ENCODE measurements at regions not wholly inside any gene's neighbourhood (a gene's known extent, or its start where the extent isn't known, plus 50 kb on each side); places are given as distances from the start of the nearest gene placed in this dataset.

DNA sequence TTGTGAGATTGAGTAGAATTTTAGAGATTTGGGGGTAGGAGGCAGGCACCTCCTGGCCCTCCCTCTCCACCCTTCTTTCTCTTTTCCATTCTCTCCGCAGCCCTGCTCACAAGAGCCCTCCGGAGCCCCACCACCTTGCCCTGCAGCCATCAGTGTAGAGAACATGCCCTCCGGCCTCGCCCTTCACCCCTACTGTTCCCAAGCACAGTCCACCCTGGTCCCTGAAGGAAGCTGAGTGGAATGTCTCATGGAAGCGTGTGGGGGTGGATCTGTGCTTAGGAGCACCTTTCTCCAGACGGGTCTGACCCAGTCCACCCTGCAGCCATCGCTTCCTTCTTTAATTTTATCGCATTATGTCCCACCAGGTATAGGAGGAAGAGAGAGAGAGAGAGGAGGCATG lies 267.1 kb downstream of the NSG2 start:
- DNase-seq: no peak

- DNase-seq: no peak
Observed at GRCh38 chr5:174313615-174314014, 268.1 kb downstream of the NSG2 start.

GRCh38 chr5:174314261-174314660 lies 268.8 kb downstream of the NSG2 start:
- no peak for DNase-seq

GRCh38 chr5:174315471-174315870 lies 270.0 kb downstream of the NSG2 start:
- no peak for DNase-seq

DNA sequence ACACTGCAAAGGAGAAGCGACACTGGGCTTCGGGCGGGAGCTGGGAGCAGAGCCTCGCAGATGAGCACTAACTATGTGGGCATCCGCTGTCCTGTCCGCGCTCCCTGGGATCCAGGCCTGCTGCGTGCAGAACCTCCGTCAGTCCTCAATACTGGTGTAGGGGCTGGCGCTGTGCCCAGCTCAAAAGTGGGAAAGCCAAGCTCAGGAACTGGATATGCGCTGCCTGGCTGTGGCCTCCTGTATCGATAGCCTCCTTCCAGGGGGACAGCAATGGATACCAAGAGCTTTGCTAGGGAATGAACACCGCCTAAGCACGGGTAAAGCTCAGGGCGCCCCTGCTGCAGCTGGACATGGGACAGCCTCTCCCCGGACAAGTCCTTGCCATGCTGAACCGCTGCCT lies 270.4 kb downstream of the NSG2 start:
- no peak for DNase-seq

DNA sequence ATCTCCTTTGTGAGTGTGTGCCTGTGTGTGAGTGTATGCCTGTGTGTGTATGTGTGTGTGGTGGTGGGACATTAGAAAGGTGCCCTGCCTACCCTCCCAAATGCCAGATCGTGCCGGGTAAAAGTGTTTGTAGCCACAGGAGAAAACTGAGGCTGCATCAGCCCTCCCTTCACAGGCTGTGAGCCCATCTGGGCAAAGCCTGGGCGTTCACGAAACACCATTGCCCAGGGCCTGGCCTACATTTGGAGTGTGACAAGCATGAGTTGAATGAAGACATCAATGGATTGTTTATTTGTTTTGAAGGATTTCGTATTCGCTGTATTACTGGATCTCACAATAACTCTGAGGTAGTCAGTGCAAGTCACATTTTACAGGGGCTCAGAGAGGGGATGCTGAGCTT lies 270.8 kb downstream of the NSG2 start:
- DNase-seq: no peak

GRCh38 chr5:174317256-174317894 lies 271.9 kb downstream of the NSG2 start:
- DNase-seq: no peak

DNA sequence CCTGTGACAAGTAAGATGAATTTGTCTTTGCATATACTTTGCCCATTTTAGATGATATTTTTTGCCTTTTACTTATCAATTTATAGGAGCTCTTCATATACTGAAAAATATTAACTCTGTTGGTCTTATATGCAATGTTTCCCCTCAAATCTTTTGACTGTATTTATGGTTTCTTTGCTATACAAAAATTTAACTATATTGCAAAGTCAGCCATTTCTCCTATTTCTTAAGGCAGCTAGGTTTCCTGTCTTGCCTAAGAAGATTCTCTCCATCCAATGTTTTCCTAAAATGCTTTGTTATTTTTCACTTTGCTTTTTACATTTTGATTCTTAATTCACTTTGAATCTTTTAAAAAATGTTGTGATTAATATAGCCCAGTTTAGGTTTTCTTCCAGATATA lies 273.1 kb downstream of the NSG2 start:
- no peak for DNase-seq

DNA sequence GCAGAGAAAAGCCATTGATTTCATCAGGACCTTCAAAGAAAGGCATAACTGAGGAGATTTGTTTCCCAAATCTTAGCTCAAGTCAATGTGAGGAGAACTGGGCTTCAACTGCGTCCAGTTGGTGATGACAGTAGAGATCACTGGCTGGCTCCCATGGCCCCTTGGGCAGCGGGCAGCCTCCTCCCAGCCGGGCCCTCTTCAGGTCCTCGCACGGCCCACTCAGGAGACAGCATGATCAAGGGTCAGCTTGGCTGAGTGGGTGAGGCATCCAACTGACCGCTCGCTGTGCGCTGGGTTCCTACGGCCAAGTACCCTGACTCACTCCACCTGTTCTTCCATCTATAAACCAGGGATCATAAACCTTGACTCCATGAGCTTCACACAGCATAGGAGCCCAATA lies 274.0 kb downstream of the NSG2 start:
- no peak for DNase-seq

- no peak for DNase-seq
Observed at GRCh38 chr5:174320051-174320450, 274.5 kb downstream of the NSG2 start.

DNA sequence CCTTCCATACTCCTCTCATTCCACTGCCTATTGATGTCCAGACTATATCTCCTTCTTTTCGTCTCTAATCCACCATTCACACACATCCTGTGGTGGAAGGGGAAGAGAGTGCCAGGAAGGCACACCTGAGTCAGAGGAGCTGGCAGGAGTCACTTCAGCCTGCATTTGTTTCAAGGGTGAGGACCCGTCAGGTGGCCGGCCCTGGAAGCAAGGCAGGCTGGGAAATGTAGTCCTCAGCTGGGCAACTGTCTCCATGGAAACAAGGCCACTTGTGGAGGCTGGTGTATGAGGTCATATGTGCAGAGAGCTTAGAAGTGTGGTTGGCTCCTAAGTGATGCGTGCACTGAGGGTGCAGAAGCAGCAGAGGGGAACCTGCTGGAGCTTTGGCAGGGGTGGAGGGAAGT lies 278.4 kb downstream of the NSG2 start:
- no peak for DNase-seq

- no peak for DNase-seq
Observed at GRCh38 chr5:174324680-174325079, 279.2 kb downstream of the NSG2 start.

- no peak for DNase-seq
Observed at GRCh38 chr5:174325431-174325830, 279.9 kb downstream of the NSG2 start.

DNA sequence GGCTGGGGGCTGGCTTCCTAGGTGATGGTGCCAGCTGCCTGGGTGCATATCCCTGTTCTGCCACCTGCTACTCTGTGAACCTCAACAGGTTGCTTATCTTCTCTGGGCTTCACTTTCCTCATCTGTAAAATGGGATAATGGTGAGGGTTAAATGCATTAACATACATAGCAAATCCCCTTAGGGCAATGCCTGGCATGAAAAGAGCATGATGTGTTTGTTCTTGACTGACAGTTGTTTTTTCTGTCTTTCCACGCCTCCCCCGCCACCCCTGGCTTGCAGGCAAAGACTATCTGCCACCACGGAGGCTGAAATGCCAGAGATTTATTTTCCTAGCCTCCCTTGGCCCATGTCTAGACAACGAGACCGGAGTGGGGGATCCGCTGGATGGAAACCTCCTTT lies 280.5 kb downstream of the NSG2 start:
- DNase-seq: no peak

DNA sequence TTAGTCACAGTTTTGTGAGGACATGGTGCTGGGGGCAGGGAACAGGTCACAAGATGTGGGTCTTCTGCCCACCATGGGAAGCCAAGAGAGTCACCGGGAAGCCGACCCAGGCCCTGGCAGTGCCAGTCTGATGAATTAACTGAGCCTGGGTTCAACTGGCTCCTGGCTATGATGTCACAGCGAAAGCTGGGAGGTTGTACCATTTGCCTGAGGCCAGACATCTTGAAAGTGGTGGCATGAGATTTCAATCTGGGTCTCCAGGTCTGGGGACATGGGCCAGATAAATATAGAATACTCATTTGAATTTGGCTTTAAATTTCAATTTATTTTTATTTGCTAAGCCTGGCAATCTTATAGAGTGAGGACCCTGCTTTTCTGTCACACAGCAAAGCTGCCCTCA lies 280.9 kb downstream of the NSG2 start:
- DNase-seq: no peak

DNA sequence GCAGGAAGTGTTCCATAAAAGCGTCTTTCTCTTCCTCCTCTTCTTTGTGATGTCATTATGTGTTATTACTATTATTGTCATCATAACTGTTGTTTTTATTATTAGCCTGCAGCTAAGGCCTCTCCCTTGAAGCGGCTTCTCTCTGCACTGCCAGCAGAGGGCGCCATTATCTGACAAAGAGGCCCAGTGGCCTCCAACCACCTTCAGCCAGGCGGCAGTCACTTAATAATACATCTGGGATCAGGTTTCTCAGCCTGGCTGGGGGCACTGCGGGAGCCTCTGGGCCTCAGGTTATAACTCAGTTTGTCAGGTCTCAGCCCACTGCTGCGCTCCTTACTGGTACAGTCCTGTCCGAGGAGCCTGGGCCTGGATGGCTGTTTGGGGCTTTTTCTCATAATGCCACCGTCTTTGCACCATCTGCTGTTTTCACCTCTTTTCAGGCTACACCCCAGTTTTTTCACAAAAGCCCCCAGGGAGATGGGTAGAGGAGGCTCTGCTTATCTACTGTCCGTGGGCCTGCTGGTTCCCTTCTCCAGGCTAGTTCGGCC lies 281.9 kb downstream of the NSG2 start:
- peak; percentile 29 for DNase-seq

- DNase-seq: no peak
Observed at GRCh38 chr5:174327896-174328295, 282.4 kb downstream of the NSG2 start.

- DNase-seq: no peak
Observed at GRCh38 chr5:174328631-174329299, 283.3 kb downstream of the NSG2 start.

DNA sequence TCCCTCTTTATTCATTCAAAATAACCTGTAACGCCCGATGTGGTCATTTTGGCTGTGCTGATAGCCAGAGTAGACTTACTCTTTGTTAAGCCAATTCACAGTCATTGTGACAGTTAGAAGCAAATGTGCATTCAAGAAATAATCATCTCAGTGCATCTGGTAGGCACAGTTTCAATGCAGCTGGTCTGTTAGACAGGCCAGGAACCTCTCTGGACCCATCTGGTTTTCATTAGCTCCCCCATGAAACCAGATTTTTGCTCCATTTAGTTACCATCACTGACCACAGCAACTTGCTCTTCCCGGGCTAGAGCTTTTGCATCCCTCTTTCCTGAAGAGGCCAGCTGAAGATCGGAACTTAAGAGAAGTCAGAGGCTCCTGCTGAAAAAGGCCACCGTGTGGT lies 284.2 kb downstream of the NSG2 start:
- DNase-seq: no peak

DNA sequence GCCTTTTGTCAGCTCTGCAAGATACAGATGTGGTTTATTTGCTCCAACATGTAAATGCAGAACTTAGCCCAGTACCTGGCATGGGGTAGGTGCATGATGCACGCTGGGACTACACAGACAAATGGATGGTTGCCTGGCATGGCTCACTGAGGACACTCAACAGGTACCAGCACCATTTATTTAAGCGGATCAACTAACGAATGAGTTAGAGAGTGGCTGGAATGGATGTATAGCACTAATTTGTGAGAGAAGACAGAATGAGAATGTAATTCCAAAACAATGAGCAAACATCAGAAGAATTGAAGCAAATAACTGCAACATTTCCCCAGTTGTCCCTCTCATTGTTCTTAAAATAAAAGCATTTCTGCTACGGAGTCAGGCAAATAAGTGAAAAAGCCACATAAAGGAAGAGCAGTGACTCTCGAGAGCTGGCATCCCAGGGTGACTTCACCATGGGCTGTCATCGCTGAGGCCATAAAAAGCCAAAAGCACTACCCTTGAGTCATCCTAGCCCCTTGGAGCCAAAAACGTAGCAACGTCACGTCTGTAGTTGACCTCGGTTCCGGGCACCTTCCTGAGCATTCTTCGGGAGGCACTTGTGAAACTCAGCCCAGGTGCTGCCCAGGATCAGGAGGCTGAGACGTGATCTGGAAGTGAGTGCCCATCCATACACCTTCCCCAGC lies 290.3 kb downstream of the NSG2 start:
- DNase-seq: no peak

DNA sequence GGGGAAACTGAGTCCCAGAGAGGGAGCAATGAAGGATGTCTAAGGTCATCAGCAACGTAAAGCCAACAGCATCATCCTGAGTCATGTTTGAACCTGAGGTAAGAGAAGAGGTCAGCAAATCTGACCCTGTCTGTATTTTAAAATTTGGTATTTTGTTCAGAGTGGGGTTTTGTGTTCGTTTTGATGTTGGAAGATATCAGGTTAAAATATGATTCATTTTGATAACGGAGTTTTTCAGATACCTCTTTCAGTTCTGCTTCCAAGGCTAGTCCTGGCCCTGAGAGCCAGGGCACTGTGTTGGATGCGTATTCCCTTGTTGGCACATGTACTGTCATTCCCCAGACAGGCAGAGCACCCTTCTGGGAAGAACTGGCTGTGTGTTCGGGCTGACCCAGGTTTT lies 291.0 kb downstream of the NSG2 start:
- no peak for DNase-seq

DNA sequence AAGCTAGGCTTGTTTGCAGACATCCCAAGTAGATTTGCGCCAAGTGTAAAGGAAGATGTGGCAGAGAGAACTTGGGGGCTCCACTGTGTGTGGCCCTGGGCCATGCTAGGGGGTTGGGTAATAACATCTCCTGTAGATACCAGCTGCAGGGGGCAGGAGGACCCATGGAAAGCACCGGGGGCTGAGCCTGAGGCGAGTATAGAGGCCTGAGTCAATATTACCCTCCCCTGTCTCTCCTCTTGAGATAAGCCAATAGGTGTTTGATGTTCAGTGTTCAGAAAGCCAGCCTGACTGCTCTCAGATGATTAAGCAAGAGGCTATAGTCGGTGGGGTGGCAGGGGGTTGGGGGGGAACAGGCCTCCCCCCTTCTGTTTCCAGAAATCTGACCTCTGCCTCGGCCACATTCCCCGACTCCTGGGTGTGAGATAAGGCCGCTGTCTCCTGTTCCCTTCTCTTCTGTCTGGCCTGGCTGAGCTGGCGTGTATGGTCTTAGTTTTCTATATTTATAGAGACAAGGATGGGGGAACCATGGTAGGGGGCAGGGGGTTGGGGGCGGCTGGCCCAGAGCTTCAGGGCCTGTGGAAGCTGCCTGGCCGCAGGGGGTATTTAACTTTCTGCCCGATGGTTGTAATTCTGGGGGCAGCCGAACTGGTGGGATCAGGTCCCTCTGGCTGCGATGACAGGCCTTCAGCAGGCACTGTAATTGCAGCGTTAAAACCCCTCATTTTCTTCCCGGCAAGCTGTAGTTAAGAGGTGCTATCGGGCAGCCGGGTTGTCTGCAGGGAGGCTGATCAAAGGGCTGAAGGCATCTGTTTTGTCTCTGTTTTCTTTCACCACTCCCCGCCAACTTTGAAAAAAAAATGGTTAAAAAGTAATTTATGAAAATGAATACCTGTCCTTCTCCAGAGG lies 292.0 kb downstream of the NSG2 start:
- no peak for DNase-seq
